Ovary (tissue), 7 donors: ENCODE measurements at regions not wholly inside any gene's neighbourhood (a gene's known extent, or its start where the extent isn't known, plus 50 kb on each side); places are given as distances from the start of the nearest gene placed in this dataset.
"Not testable (repeated sequence)": the region's sequence is repeated elsewhere in the genome, so short reads cannot be mapped to it uniquely, and the experiment has no call there.

Experiments used
- DNase-seq, 5 donors: peaks; one replicate each; pipeline ENCODE4 v3.0.0-alpha.2; 2019 to 2020
- H3K27ac ChIP-seq, 2 donors: fragments of 200-600 bp; one replicate each; pipeline versions ENCODE4 v1.5.1 to v1.8.0; 2019 to 2022
- H3K27me3 ChIP-seq: fragments of 200-600 bp; one replicate; pipeline ENCODE4 v1.8.0; 2022
- H3K36me3 ChIP-seq: fragments of 200-600 bp; sonication (generic); one replicate; pipeline ENCODE4 v1.5.1; 2019
- H3K4me1 ChIP-seq: one replicate; pipeline ENCODE4 v1.8.1; 2013; ENCODE audit warnings: mild to moderate bottlenecking, moderate library complexity; ENCODE audit not compliant: insufficient read depth
- H3K4me3 ChIP-seq: fragments of 200-600 bp; sonication (generic); one replicate; pipeline ENCODE4 v1.5.1; 2017
- H3K9me3 ChIP-seq, 2 donors: fragments of 200-600 bp in 1 of 2; sonication (generic) in 1 of 2; one replicate each; pipeline versions ENCODE4 v1.5.1 to v1.8.1; 2013 to 2019; ENCODE audit warnings: mild to moderate bottlenecking in 1 of 2, moderate library complexity in 1 of 2
- EP300 ChIP-seq: sonication (generic); formaldehyde crosslinking; IDR thresholded peaks from one replicate; pipeline ENCODE4 v1.6.1; 2017; ENCODE audit warnings: antibody characterized with exemption
- POLR2A ChIP-seq: fragments of 450-650 bp; IDR thresholded peaks from one replicate; pipeline ENCODE4 v1.6.1; 2017; ENCODE audit warnings: antibody characterized with exemption, mild to moderate bottlenecking, moderate library complexity
- WGBS, 3 donors: extraction: QIAGEN DNeasy Blood & Tissue Kit in 1 of 3; methylation state at CpG; one replicate each; pipeline versions ENCODE4 v1.1.5 to v1.1.7; 2013 to 2017; 5-methylcytosine and 5-hydroxymethylcytosine counted together
- intact Hi-C, 4 donors: fragments of 100-400 bp; cut with DNase I; formaldehyde crosslinking; loops; one replicate each; pipeline versions ENCODE4 v1.11.0 to v1.15.1; 2022 to 2023
- TF ChIP-seq, protein P1 (sequence below), 3 donors: fragments of 450-650 bp in 2 of 3; fragments of 200-600 bp in 1 of 3; IDR thresholded peaks; one replicate each; pipeline versions ENCODE4 v1.5.1 to v1.8.0; 2016 to 2022; ENCODE audit warnings: antibody characterized with exemption in 3 of 3, mild to moderate bottlenecking in 1 of 3
- donor health status: DM: no; HTN: no; CAD: no; lungs with moderate emphysema.
- donor health status: DM: no; HTN: no; CAD: no.
- donor health status: Bipolar disorder and iron deficiency.
- donor health status: DM: no; HTN: no; CAD: no.
- donor health status: DM: yes; HTN: yes; CAD: no.

DNA sequence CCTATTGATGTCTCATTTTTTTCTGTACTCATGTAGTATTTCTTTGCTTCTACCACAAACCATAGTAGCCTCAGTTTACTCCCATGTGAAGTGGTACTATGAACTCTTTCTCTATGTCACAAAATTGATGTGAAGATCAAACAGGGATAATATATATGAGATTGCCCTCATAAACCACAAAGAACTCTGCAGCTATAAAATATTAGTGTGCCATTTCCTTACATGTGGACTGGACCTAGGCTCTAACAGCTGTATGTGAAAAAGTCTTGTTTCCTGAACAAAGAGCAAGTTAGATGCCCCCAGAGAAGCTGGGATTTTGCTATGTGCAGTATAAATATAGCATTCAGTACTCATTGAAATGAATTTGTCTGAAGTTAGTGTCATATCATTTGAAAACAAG is 412.6 kb upstream of the ADAMTSL1 start:
- Histone ChIP-seq H3K9me3 (no peaks in the 10 kb centered on the region), H3K36me3 (no peaks in the 10 kb centered on the region), H3K4me3 (no peak overlapping the region), H3K4me1 (no peaks in the 10 kb centered on the region), H3K27me3 (no peaks in the 10 kb centered on the region), H3K27ac (no peak overlapping the region)
- intact Hi-C loops, result no loop called here
- TF ChIP-seq POLR2A (no peak), EP300 (no peak)
- TF ChIP-seq, protein P1, sequence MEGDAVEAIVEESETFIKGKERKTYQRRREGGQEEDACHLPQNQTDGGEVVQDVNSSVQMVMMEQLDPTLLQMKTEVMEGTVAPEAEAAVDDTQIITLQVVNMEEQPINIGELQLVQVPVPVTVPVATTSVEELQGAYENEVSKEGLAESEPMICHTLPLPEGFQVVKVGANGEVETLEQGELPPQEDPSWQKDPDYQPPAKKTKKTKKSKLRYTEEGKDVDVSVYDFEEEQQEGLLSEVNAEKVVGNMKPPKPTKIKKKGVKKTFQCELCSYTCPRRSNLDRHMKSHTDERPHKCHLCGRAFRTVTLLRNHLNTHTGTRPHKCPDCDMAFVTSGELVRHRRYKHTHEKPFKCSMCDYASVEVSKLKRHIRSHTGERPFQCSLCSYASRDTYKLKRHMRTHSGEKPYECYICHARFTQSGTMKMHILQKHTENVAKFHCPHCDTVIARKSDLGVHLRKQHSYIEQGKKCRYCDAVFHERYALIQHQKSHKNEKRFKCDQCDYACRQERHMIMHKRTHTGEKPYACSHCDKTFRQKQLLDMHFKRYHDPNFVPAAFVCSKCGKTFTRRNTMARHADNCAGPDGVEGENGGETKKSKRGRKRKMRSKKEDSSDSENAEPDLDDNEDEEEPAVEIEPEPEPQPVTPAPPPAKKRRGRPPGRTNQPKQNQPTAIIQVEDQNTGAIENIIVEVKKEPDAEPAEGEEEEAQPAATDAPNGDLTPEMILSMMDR (IDR thresholded peaks at IDR 0.05), result no peak
- DNase-seq, result no peak

DNA sequence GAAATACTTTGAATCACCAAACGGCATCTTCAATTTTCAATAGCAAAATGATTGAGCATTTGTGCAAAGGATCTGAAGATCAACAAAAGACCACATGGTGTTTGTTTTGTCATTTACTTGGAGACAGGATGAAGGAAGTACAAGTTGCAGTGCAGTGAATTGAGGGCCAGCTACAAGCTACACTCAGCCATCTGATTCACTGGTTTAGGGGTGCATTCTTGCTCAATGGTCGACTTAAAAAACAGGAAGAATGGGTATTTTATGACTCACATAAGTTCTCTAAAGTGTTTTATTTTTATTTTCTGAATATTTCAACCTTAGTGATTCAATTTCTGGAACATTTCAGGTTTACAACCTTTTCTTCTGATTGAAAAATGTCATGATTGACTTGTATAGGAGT is 412.1 kb upstream of the ADAMTSL1 start:
- intact Hi-C loops, result no loop called here
- H3K27ac ChIP-seq, result no peak overlapping the region

DNA sequence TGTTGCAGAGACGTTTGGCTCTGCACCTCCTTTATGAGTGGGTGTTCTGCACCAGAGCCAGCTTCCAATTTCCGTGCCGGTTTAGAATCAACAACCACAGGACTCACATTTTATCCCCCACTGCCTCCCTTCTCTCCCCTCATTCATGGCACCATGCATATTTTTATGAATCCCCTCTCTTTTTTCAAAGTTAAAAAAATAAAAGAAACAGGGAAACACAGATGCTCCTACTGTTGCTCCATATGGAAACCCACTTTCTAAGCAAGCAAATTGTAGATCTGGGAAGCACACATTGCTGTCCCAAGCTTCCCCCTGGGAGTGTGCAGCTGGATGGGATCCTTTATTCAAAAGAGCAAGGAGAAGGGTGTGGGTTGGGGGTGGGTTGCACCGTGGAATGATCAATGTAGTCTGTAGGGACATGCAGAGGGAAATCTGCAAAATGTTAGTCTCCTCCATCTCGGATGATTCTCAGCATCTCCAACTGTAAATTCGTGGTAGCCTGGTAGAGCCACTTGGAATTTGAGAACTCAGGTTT is 410.0 kb upstream of the ADAMTSL1 start:
- H3K9me3 ChIP-seq, result no peaks in the 10 kb centered on the region
- intact Hi-C loops, result no loop called here
- H3K4me1 ChIP-seq, result no peaks in the 10 kb centered on the region
- H3K27ac ChIP-seq, result no peak overlapping the region
- H3K4me3 ChIP-seq, result no peak overlapping the region
- TF ChIP-seq EP300 (no peak), POLR2A (no peak)
- TF ChIP-seq, protein P1 (IDR thresholded peaks at IDR 0.05), result no peak
- no peak for DNase-seq
- H3K27me3 ChIP-seq, result no peaks in the 10 kb centered on the region
- no peaks in the 10 kb centered on the region for H3K36me3 ChIP-seq
- 41 to 48% (median 44%) methylated on average over 6 of the region's 6 CpGs for WGBS, 3 donors

More for the DNA sequence above, 412.1 kb upstream of the ADAMTSL1 start:
- Histone ChIP-seq H3K4me3 (no peak overlapping the region), H3K9me3 (no peaks in the 10 kb centered on the region), H3K36me3 (no peaks in the 10 kb centered on the region), H3K4me1 (no peaks in the 10 kb centered on the region), H3K27me3 (no peaks in the 10 kb centered on the region)
- TF ChIP-seq, protein P1 (IDR thresholded peaks at IDR 0.05), result no peak
- TF ChIP-seq EP300 (no peak), POLR2A (no peak)
- WGBS, 3 donors, result 38 to 88% (median 59%) methylated on average over 2 of the region's 2 CpGs
- DNase-seq, result no peak

DNA sequence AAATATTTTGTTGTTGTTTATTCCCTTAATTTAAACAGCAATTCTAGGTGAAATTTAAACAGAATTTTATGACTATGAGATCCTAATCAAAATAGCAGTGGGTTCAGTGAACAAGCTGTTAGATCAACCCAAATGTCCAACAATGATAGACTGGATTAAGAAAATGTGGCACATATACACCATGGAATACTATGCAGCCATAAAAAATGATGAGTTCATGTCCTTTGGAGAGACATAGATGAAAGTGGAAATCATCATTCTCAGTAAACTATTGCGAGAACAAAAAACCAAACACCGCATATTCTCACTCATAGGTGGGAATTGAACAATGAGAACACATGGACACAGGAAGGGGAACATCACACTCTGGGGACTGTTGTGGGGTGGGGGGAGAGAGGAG is 407.3 kb upstream of the ADAMTSL1 start:
- H3K4me1 ChIP-seq, DNase-seq, H3K9me3 ChIP-seq, intact Hi-C loops, H3K36me3 ChIP-seq, H3K27ac ChIP-seq, H3K4me3 ChIP-seq, H3K27me3 ChIP-seq: not testable (repeated sequence)
- 97 to 98% (median 97%) methylated on average over 2 of the region's 2 CpGs for WGBS, 3 donors

DNA sequence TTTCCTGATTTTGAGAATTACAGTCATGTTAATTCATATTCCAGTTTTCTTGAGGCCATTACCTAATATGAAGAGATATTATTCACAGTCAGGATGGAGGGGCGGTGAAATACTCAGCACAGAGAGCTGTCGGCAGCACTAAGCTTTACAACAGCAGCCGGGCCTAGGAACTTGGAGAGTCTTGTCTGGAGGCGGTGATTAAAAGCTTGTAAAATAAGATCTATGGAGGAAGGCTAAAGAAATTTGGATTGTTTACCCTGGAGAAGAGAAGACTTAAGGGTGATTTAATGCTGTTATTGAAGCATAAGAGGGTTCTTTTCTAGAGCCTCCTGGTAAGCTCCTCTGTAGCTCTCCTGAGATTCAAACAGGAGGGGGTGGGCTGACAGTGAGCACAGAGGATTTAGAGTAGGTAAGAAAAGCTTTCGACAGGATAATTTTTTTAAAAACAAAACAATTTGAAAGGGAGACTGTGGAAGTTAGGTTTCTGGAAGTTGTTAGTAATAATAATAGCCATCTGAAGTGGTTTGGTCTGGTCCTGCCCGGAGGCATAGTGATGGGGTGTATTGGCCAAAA is 406.3 kb upstream of the ADAMTSL1 start:
- H3K9me3 ChIP-seq, result no peaks in the 10 kb centered on the region
- intact Hi-C loops, result no loop called here
- H3K27ac ChIP-seq, result no peak overlapping the region
- no peak overlapping the region for H3K4me3 ChIP-seq
- TF ChIP-seq, protein P1 (IDR thresholded peaks at IDR 0.05), result no peak
- TF ChIP-seq POLR2A, result no peak
- TF ChIP-seq EP300, result no peak
- H3K4me1 ChIP-seq, result no peaks in the 10 kb centered on the region
- 62 to 77% (median 73%) methylated on average over 6 of the region's 6 CpGs for WGBS, 3 donors
- H3K27me3 ChIP-seq, result no peaks in the 10 kb centered on the region
- no peak for DNase-seq
- H3K36me3 ChIP-seq, result no peaks in the 10 kb centered on the region
